ENCODE measurements at regions not wholly inside any gene's neighbourhood (a gene's known extent, or its start where the extent isn't known, plus 50 kb on each side); places are given as distances from the start of the nearest gene placed in this dataset.

DNA sequence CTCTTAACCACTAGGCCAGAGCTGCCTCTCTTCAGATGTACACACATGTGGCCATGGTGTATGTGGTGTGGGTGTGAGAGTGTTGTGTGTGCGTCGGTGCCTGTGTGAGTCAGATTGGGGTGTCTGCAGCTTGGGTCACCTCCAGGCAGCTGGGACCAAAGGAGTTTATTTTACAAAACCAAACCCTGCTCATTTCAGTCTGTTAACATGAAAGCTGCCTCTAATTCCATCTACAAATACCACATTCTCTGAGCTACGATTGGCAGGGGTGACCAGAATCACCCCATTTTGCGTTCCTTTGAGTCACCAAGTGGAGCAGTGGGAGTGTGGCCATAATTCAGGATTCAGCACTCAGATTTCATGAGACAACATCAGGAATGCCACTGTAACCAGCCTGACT lies 105.3 kb downstream of the IRX5 start:
- H3K9me2 ChIP-seq (replicated peaks; ENCODE audit: control insufficient read depth, low read length): no peaks in the 10 kb centered on the region
- H3K36me3 ChIP-seq (ENCODE audit: control insufficient read depth, low read length): no peaks in the 10 kb centered on the region
- no peak overlapping the region for H3K4me2 ChIP-seq (ENCODE audit: low read length)

DNA sequence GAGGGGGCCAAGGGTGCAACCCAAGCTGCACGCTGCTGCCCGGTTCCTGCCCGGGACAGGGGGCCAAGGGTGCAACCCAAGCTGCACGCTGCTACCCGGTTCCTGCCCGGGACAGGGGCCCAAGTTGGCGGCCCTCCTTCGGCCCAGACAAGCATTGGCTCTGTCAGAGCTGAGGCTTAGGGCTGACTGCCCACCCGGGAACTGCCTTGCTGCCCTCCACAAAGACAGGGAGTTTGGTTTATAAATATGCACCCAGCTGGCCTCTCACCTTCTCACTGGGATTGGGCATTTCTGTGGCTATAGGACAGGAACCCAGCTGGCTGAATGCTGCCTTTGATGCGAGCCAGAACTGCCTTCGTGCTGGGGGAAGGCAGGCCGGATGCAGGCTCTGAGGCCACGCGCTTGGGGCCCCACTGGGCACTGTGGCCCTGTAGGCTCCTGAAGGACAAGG lies 105.7 kb downstream of the IRX5 start:
- no peaks in the 10 kb centered on the region for H3F3A ChIP-seq (ENCODE audit: control insufficient read depth, insufficient read depth)
- no peaks in the 10 kb centered on the region for H3K79me2 ChIP-seq (ENCODE audit: control insufficient read depth, low read length)
- no peak overlapping the region for H3K4me2 ChIP-seq (ENCODE audit: low read length)
- no peaks in the 10 kb centered on the region for H3K9me2 ChIP-seq (replicated peaks; ENCODE audit: control insufficient read depth, low read length)
- no peaks in the 10 kb centered on the region for H3K9me3 ChIP-seq (ENCODE audit: control insufficient read depth, insufficient read depth, low read length)
- H3K4me3 ChIP-seq (ENCODE audit: low read length): no peak overlapping the region
- H4K20me1 ChIP-seq (ENCODE audit: control insufficient read depth, insufficient read depth, low read depth, low read length): no peaks in the 10 kb centered on the region
- no peak for TF ChIP-seq EZH2phosphoT487 (IDR thresholded peaks at IDR 0.05; ENCODE audit: borderline replicate concordance, low read length)
- H3K36me3 ChIP-seq (ENCODE audit: control insufficient read depth, low read length): no peaks in the 10 kb centered on the region
- no peak overlapping the region for H3K27ac ChIP-seq (ENCODE audit: low read depth, low read length)
- no peaks in the 10 kb centered on the region for H3K27me3 ChIP-seq (ENCODE audit: control insufficient read depth, low read length)
- no peaks in the 10 kb centered on the region for H3K4me1 ChIP-seq (ENCODE audit: control insufficient read depth, low read length)

More for the DNA sequence above, 105.3 kb downstream of the IRX5 start:
- H3K79me2 ChIP-seq (ENCODE audit: control insufficient read depth, low read length): no peaks in the 10 kb centered on the region
- H3K27ac ChIP-seq (ENCODE audit: low read depth, low read length): no peak overlapping the region
- H3K4me1 ChIP-seq (ENCODE audit: control insufficient read depth, low read length): no peaks in the 10 kb centered on the region
- no peaks in the 10 kb centered on the region for H3K9me3 ChIP-seq (ENCODE audit: control insufficient read depth, insufficient read depth, low read length)
- H4K20me1 ChIP-seq (ENCODE audit: control insufficient read depth, insufficient read depth, low read depth, low read length): no peaks in the 10 kb centered on the region
- TF ChIP-seq CTCF (IDR thresholded peaks at IDR 0.05; ENCODE audit: low read depth, low read length, poor library complexity, severe bottlenecking) (no peak), EZH2phosphoT487 (IDR thresholded peaks at IDR 0.05; ENCODE audit: borderline replicate concordance, low read length) (no peak)
- no peak overlapping the region for H3K4me3 ChIP-seq (ENCODE audit: low read length)
- H3F3A ChIP-seq (ENCODE audit: control insufficient read depth, insufficient read depth): no peaks in the 10 kb centered on the region
- no peaks in the 10 kb centered on the region for H3K27me3 ChIP-seq (ENCODE audit: control insufficient read depth, low read length)

GRCh38 chr16:55037046-55037445 lies 106.4 kb downstream of the IRX5 start:
- TF ChIP-seq EZH2phosphoT487 (IDR thresholded peaks at IDR 0.05; ENCODE audit: borderline replicate concordance, low read length) (no peak), CTCF (IDR thresholded peaks at IDR 0.05; ENCODE audit: low read depth, low read length, poor library complexity, severe bottlenecking) (no peak)

GRCh38 chr16:55037966-55038365 lies 107.3 kb downstream of the IRX5 start:
- no peaks in the 10 kb centered on the region for H3K27me3 ChIP-seq (ENCODE audit: control insufficient read depth, low read length)
- no peaks in the 10 kb centered on the region for H3F3A ChIP-seq (ENCODE audit: control insufficient read depth, insufficient read depth)
- no peak overlapping the region for H3K4me2 ChIP-seq (ENCODE audit: low read length)
- no peak overlapping the region for H3K27ac ChIP-seq (ENCODE audit: low read depth, low read length)
- no peak for TF ChIP-seq CTCF (IDR thresholded peaks at IDR 0.05; ENCODE audit: low read depth, low read length, poor library complexity, severe bottlenecking)
- no peaks in the 10 kb centered on the region for H3K9me2 ChIP-seq (replicated peaks; ENCODE audit: control insufficient read depth, low read length)
- no peak overlapping the region for H3K4me3 ChIP-seq (ENCODE audit: low read length)
- H3K36me3 ChIP-seq (ENCODE audit: control insufficient read depth, low read length): no peaks in the 10 kb centered on the region
- H3K9me3 ChIP-seq (ENCODE audit: control insufficient read depth, insufficient read depth, low read length): no peaks in the 10 kb centered on the region
- H4K20me1 ChIP-seq (ENCODE audit: control insufficient read depth, insufficient read depth, low read depth, low read length): no peaks in the 10 kb centered on the region
- no peaks in the 10 kb centered on the region for H3K4me1 ChIP-seq (ENCODE audit: control insufficient read depth, low read length)
- no peaks in the 10 kb centered on the region for H3K79me2 ChIP-seq (ENCODE audit: control insufficient read depth, low read length)

More at GRCh38 chr16:55037046-55037445, 106.4 kb downstream of the IRX5 start:
- no peak overlapping the region for H3K4me3 ChIP-seq (ENCODE audit: low read length)
- no peaks in the 10 kb centered on the region for H3K36me3 ChIP-seq (ENCODE audit: control insufficient read depth, low read length)
- H3K9me2 ChIP-seq (replicated peaks; ENCODE audit: control insufficient read depth, low read length): no peaks in the 10 kb centered on the region
- no peaks in the 10 kb centered on the region for H3K9me3 ChIP-seq (ENCODE audit: control insufficient read depth, insufficient read depth, low read length)
- H3F3A ChIP-seq (ENCODE audit: control insufficient read depth, insufficient read depth): no peaks in the 10 kb centered on the region
- H3K27ac ChIP-seq (ENCODE audit: low read depth, low read length): no peak overlapping the region
- no peaks in the 10 kb centered on the region for H3K4me1 ChIP-seq (ENCODE audit: control insufficient read depth, low read length)
- no peak overlapping the region for H3K4me2 ChIP-seq (ENCODE audit: low read length)
- H4K20me1 ChIP-seq (ENCODE audit: control insufficient read depth, insufficient read depth, low read depth, low read length): no peaks in the 10 kb centered on the region
- H3K27me3 ChIP-seq (ENCODE audit: control insufficient read depth, low read length): no peaks in the 10 kb centered on the region
- no peaks in the 10 kb centered on the region for H3K79me2 ChIP-seq (ENCODE audit: control insufficient read depth, low read length)

All from DOHH2 (cell line).